Heart right ventricle (tissue), 16 donors: ENCODE measurements at regions not wholly inside any gene's neighbourhood (a gene's known extent, or its start where the extent isn't known, plus 50 kb on each side); places are given as distances from the start of the nearest gene placed in this dataset.
"Not testable (repeated sequence)": the region's sequence is repeated elsewhere in the genome, so short reads cannot be mapped to it uniquely, and the experiment has no call there.

ENCODE experiments used
- ATAC-seq, 8 donors: fragments of 200-7000 bp; cut with Tn5 transposase; one replicate each; pipeline ENCODE4 v1.9.1; 2020; ENCODE audit warnings: mild to moderate bottlenecking in 8 of 8, moderate library complexity in 8 of 8, moderate number of reproducible peaks in 1 of 8
- DNase-seq, 2 donors: peaks; one replicate each; pipeline ENCODE4 v3.0.0-alpha.2; 2020
- H3K27ac ChIP-seq, 10 donors: fragments of 200-600 bp; sonication (generic) in 2 of 10; one replicate each; pipeline versions ENCODE4 v1.5.0 to v1.8.0; 2020 to 2022; ENCODE audit warnings: mild to moderate bottlenecking in 3 of 10
- H3K27me3 ChIP-seq, 7 donors: fragments of 200-600 bp; one replicate each; pipeline ENCODE4 v1.8.0; 2021 to 2022; ENCODE audit warnings: mild to moderate bottlenecking in 2 of 7
- H3K36me3 ChIP-seq, 9 donors: fragments of 200-600 bp; sonication (generic) in 1 of 9; one replicate each; pipeline versions ENCODE4 v1.5.0 to v1.8.0; 2020 to 2022; ENCODE audit warnings: mild to moderate bottlenecking in 2 of 9
- H3K4me1 ChIP-seq, 9 donors: fragments of 200-600 bp; sonication (generic) in 1 of 9; one replicate each; pipeline versions ENCODE4 v1.5.0 to v1.8.0; 2020 to 2022; ENCODE audit warnings: mild to moderate bottlenecking in 4 of 9
- H3K4me3 ChIP-seq, 10 donors: fragments of 200-600 bp; sonication (generic) in 2 of 10; one replicate each; pipeline versions ENCODE4 v1.5.0 to v1.8.0; 2020 to 2022; ENCODE audit warnings: mild to moderate bottlenecking in 7 of 10, moderate library complexity in 2 of 10
- H3K9me3 ChIP-seq, 11 donors: fragments of 200-600 bp in 10 of 11; sonication (generic) in 2 of 11; one replicate each; pipeline versions ENCODE4 v1.5.0 to v1.8.0; 2013 to 2022; ENCODE audit warnings: mild to moderate bottlenecking in 2 of 11, control low read depth in 1 of 11, moderate library complexity in 1 of 11
- WGBS, 2 donors: extraction: QIAGEN DNeasy Blood & Tissue Kit; methylation state at CpG; one replicate each; pipeline ENCODE4 v1.1.7; 2013; ENCODE audit warnings: inconsistent platforms in 1 of 2; 5-methylcytosine and 5-hydroxymethylcytosine counted together
- intact Hi-C, 10 donors: fragments of 100-400 bp; cut with DNase I; formaldehyde crosslinking; loops; one replicate each; pipeline versions ENCODE4 v1.11.1 to v1.14.2; 2022
- TF ChIP-seq, protein P1 (sequence below), 9 donors: fragments of 200-600 bp; sonication (generic) in 2 of 9; IDR thresholded peaks; one replicate each; pipeline versions ENCODE4 v1.5.0 to v1.8.0; 2021 to 2022; ENCODE audit warnings: antibody characterized with exemption in 9 of 9, mild to moderate bottlenecking in 5 of 9, moderate library complexity in 1 of 9
- donor health status: Arrhythmogenic right ventricular cardiomyopathy.
- donor health status: ischemic (EF 13 %, LVEDD 7.1; RV severe dilation, severe dysfunction).
- donor health status: healthy with polysubstance abuse.
- donor health status: DM: no; HTN: yes; CAD: no.
- donor health status: DM: no; HTN: no; CAD: no.
- donor health status: ischemic (EF 25% LVEDD 6.9; RV normal size, moderate dysfunction).
- donor health status: ischemic (EF 25% LVEDD 5.7; RV mildly dilated, moderate dysfunction).
- donor health status: healthy.
- donor health status: DM: yes; HTN: yes; CAD: no.
- donor health status: Ischemic cardiomyopathy.
- donor health status: ischemic (EF 35%, LVEDD 5.7; RV mildly dilated, moderate dysfunction).
- donor health status: nonischemic (EF 11% LVEDD 7.7; RV severe dilation, severe dysfunction).
- donor health status: DM: yes; HTN: yes; CAD: no.
- donor health status: PGD.
- donor health status: ischemic (EF 29% LVEDD 5.4; RV normal size, mild dysfunction).
- donor health status: nonischemic (EF 23%, LVEDD 6.1; RV moderate dilation, normal function).

DNA sequence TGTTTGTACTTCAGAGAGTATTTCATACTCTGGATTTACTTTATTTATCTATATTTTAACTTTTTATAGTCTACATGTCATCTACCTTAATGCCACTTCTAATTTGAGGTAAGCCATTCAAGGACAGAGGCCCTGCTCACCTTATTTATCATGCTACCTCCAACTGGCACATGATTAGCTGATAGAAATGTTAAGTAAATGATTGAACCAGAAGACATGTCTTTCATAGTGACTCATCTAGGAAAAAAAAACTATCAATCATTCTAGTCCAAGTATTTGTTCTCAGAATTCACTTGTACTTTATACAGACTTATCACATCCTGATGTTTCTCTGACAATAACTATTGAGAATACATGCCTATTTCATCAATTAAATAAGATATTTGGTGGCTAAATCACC, 856.3 kb downstream of the XPNPEP1 start:
- H3K27ac ChIP-seq: no peak overlapping the region
- H3K4me1 ChIP-seq: no peaks in the 10 kb centered on the region
- no peaks in the 10 kb centered on the region for H3K36me3 ChIP-seq
- peaks cover 0 to 11% (median 0%) of the 10 kb centered on the region in 11 donors for H3K9me3 ChIP-seq
- H3K27me3 ChIP-seq: no peaks in the 10 kb centered on the region
- intact Hi-C loops: no loop called here
- TF ChIP-seq, protein P1, sequence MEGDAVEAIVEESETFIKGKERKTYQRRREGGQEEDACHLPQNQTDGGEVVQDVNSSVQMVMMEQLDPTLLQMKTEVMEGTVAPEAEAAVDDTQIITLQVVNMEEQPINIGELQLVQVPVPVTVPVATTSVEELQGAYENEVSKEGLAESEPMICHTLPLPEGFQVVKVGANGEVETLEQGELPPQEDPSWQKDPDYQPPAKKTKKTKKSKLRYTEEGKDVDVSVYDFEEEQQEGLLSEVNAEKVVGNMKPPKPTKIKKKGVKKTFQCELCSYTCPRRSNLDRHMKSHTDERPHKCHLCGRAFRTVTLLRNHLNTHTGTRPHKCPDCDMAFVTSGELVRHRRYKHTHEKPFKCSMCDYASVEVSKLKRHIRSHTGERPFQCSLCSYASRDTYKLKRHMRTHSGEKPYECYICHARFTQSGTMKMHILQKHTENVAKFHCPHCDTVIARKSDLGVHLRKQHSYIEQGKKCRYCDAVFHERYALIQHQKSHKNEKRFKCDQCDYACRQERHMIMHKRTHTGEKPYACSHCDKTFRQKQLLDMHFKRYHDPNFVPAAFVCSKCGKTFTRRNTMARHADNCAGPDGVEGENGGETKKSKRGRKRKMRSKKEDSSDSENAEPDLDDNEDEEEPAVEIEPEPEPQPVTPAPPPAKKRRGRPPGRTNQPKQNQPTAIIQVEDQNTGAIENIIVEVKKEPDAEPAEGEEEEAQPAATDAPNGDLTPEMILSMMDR (IDR thresholded peaks at IDR 0.05): no peak
- ATAC-seq (no peak), DNase-seq (no peak)
- H3K4me3 ChIP-seq: no peak overlapping the region

DNA sequence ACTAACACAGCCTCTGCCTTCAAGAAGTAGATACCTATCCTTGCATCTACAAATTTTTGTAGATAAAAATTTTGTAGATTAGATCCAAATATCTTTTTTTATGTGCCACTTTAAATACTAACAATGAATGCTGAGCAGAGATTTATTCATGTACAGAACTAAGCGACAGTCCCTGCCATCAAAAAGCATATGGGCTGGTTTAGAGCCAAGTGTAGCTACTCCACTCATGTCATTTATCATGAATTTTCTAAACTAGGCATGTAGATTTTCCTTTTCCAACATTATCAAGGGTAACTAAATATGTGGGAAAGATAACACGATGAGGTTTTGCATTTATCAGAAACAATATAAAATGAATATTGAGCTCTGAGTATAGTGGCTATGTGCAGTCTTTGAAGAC, 857.5 kb downstream of the XPNPEP1 start:
- Histone ChIP-seq H3K27me3 (no peaks in the 10 kb centered on the region), H3K4me1 (no peaks in the 10 kb centered on the region), H3K4me3 (no peak overlapping the region), H3K9me3 (peaks cover 0 to 13% (median 0%) of the 10 kb centered on the region in 11 donors), H3K27ac (no peak overlapping the region), H3K36me3 (no peaks in the 10 kb centered on the region)
- TF ChIP-seq, protein P1 (IDR thresholded peaks at IDR 0.05): no peak
- DNase-seq (no peak), ATAC-seq (no peak)
- intact Hi-C loops: no loop called here
- 63 to 70% methylated on average over 2 of the region's 2 CpGs for WGBS, 2 donors

DNA sequence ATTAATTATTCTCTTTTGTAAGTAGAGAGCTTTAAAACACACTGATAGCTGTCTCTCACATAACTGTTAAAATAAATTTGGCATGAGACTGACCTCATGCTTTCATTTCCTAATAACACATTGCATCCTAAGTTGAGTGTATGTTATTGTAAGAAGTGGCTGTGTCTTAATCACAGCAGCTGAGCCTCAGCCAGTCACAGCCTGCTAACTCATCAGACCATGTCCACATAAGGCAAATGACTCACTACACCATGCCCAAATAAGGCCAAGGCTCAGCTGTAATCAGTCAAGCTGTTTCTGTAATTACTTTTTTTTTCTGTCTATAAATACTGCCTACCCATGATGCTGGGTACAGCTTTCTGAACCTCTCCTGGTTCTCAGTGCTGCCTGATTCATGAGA, 860.9 kb downstream of the XPNPEP1 start:
- ATAC-seq (no peak), DNase-seq (no peak)
- no peaks in the 10 kb centered on the region for H3K36me3 ChIP-seq
- H3K27ac ChIP-seq: no peak overlapping the region
- no peak overlapping the region for H3K4me3 ChIP-seq
- TF ChIP-seq, protein P1 (IDR thresholded peaks at IDR 0.05): no peak
- H3K27me3 ChIP-seq: no peaks in the 10 kb centered on the region
- H3K4me1 ChIP-seq: no peaks in the 10 kb centered on the region
- intact Hi-C loops: no loop called here
- peaks cover 0 to 13% (median 0%) of the 10 kb centered on the region in 11 donors for H3K9me3 ChIP-seq

DNA sequence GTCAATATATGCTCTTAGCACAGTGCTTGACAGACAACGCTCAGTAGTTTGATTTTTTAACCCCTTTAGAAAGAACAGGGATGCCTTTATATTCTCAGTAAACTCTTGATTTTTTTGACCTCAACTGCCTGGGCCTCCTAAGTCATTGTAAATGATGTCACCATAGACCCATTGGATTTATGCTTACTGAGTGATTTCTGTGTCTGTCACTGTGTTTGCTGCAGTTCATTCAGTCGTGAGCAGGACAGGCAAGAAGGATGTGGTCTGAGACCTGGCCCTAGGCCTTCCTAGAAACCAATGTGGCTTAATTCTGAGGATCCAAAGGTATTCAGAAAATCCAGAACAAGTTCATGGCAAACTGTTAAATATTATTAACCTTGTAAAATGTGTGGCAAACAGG, 868.1 kb downstream of the XPNPEP1 start:
- no peaks in the 10 kb centered on the region for H3K36me3 ChIP-seq
- no peaks in the 10 kb centered on the region for H3K27me3 ChIP-seq
- no peak for DNase-seq
- no peak for ATAC-seq
- intact Hi-C loops: no loop called here
- no peaks in the 10 kb centered on the region for H3K9me3 ChIP-seq
- no peaks in the 10 kb centered on the region for H3K4me1 ChIP-seq
- H3K4me3 ChIP-seq: no peak overlapping the region
- TF ChIP-seq, protein P1 (IDR thresholded peaks at IDR 0.05): no peak
- no peak overlapping the region for H3K27ac ChIP-seq
- 72 to 74% methylated on average over 2 of the region's 2 CpGs for WGBS, 2 donors

DNA sequence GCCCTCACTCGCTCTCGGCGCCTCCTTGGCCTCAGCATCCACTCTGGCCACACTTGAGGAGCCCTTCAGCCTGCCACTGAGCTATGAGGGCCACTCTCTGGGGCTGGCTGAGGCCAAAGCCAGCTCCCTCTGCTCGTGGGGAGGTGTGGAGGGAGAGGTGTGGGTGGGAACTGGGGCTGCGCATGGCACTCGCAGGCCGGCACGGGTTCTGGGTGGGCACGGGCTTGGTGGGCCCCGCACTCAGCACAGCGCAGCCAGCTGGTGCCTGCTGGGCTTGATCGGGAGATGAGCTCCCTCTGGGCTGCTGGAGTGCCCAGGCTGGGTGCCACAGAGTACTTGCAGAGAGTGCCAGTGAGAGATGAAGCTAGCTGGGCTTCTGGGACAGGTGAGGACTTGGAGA, 875.5 kb downstream of the XPNPEP1 start:
- H3K9me3 ChIP-seq: peaks cover 0 to 19% (median 0%) of the 10 kb centered on the region in 11 donors
- no peak for DNase-seq
- 91 to 94% methylated on average over 12 of the region's 12 CpGs for WGBS, 2 donors
- H3K4me3 ChIP-seq: no peak overlapping the region
- TF ChIP-seq, protein P1 (IDR thresholded peaks at IDR 0.05): no peak
- ATAC-seq: no peak
- intact Hi-C loops: no loop called here
- no peaks in the 10 kb centered on the region for H3K27me3 ChIP-seq
- H3K36me3 ChIP-seq: no peaks in the 10 kb centered on the region
- no peak overlapping the region for H3K27ac ChIP-seq
- no peaks in the 10 kb centered on the region for H3K4me1 ChIP-seq

DNA sequence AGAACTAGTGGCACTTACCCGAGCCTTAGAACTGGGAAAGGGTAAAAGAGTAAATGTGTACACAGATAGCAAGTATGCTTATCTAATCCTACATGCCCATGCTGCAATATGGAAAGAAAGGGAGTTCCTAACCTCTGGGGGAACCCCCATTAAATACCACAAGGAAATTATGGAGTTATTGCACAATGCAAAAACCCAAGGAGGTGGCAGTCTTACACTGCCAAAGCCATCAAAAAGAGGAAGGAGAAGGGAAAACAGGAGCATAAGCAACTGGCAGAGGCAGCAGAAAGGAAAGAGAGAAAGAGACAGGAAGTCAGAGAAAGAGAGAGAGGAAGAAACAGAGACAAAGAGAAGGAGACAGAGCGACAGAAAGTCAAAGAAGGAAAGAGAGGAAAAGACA, 876.9 kb downstream of the XPNPEP1 start:
- H3K4me1 ChIP-seq, ATAC-seq, H3K4me3 ChIP-seq, H3K27me3 ChIP-seq, H3K27ac ChIP-seq, DNase-seq, intact Hi-C loops, H3K36me3 ChIP-seq: not testable (repeated sequence)
- H3K9me3 ChIP-seq: peaks cover 0 to 32% (median 10%) of the 10 kb centered on the region in 11 donors
- WGBS, 2 donors: 63 to 64% methylated on average over 2 of the region's 2 CpGs
